ENCODE measurements at regions not wholly inside any gene's neighbourhood (a gene's known extent, or its start where the extent isn't known, plus 50 kb on each side); places are given as distances from the start of the nearest gene placed in this dataset.

GRCh38 chr5:120088412-120088811 is 375.7 kb upstream of the PRR16 start:
- Histone ChIP-seq H3K4me3 (ENCODE audit: low read depth, low read length) (no peak overlapping the region), H3K4me1 (ENCODE audit: control insufficient read depth, insufficient read depth, low read length) (no peaks in the 10 kb centered on the region), H3K27ac (ENCODE audit: extremely low read depth, low read depth, low read length) (no peak overlapping the region), H3K9me3 (ENCODE audit: control insufficient read depth, insufficient read depth, low read depth, low read length) (no peaks in the 10 kb centered on the region), H3K36me3 (ENCODE audit: control insufficient read depth in 2 of 2, insufficient read depth in 1 of 2, low read length in 2 of 2) (no peaks in the 10 kb centered on the region)
- CTCF ChIA-PET: no interaction called here
- TF ChIP-seq ZNF24 (tag by site-specific recombination; IDR thresholded peaks at IDR 0.05): no peak
- TF ChIP-seq HOXC10 (CRISPR knock-in tag; IDR thresholded peaks at IDR 0.05): no peak
- no peak for TF ChIP-seq GFI1B (tag by site-specific recombination; IDR thresholded peaks at IDR 0.05)
- POLR2A ChIA-PET: no interaction called here

DNA sequence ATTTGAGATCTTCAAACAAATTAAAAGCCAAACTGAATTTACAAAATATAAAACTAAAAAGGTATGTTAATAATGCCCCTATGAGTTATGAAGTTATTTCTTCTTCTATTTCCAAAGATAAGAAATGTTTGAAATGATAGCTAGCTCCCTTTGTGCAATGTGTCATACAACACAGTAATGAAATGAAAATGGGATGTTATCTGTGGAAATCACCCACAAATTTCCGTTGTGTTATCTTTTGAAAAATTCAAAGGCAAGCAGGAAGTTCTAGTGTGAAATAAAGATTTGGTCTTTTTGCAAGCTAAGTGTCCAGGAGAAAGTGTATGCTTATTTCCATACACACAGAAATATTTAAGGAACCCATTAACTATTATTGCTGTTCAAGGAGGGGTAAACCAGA is 375.3 kb upstream of the PRR16 start:
- Histone ChIP-seq H3K4me3 (ENCODE audit: low read depth, low read length) (no peak overlapping the region), H3K4me1 (ENCODE audit: control insufficient read depth, insufficient read depth, low read length) (no peaks in the 10 kb centered on the region), H3K36me3 (ENCODE audit: control insufficient read depth in 2 of 2, insufficient read depth in 1 of 2, low read length in 2 of 2) (no peaks in the 10 kb centered on the region), H3K27ac (ENCODE audit: extremely low read depth, low read depth, low read length) (no peak overlapping the region), H3K9me3 (ENCODE audit: control insufficient read depth, insufficient read depth, low read depth, low read length) (no peaks in the 10 kb centered on the region)
- TF ChIP-seq ZNF362 (tag by site-specific recombination; IDR thresholded peaks at IDR 0.05) (no peak), ZBTB48 (tag by site-specific recombination; IDR thresholded peaks at IDR 0.05) (no peak), HOXD13 (CRISPR knock-in tag; IDR thresholded peaks at IDR 0.05; ENCODE audit: borderline replicate concordance) (no peak), GLIS1 (tag by site-specific recombination; IDR thresholded peaks at IDR 0.05) (no peak), PRDM1 (tag by site-specific recombination; IDR thresholded peaks at IDR 0.05) (no peak), SCRT2 (tag by site-specific recombination; IDR thresholded peaks at IDR 0.05) (no peak), WT1 (tag by site-specific recombination; IDR thresholded peaks at IDR 0.05) (no peak), ZNF423 (tag by site-specific recombination; IDR thresholded peaks at IDR 0.05) (no peak), ZNF549 (tag by site-specific recombination; IDR thresholded peaks at IDR 0.05) (no peak), ZNF707 (tag by site-specific recombination; IDR thresholded peaks at IDR 0.05) (no peak), ZNF391 (tag by site-specific recombination; IDR thresholded peaks at IDR 0.05; ENCODE audit: borderline replicate concordance, low read depth) (no peak), ZBTB7A (tag by site-specific recombination; IDR thresholded peaks at IDR 0.05; ENCODE audit: low read depth) (no peak)
- TF ChIP-seq, protein P1, sequence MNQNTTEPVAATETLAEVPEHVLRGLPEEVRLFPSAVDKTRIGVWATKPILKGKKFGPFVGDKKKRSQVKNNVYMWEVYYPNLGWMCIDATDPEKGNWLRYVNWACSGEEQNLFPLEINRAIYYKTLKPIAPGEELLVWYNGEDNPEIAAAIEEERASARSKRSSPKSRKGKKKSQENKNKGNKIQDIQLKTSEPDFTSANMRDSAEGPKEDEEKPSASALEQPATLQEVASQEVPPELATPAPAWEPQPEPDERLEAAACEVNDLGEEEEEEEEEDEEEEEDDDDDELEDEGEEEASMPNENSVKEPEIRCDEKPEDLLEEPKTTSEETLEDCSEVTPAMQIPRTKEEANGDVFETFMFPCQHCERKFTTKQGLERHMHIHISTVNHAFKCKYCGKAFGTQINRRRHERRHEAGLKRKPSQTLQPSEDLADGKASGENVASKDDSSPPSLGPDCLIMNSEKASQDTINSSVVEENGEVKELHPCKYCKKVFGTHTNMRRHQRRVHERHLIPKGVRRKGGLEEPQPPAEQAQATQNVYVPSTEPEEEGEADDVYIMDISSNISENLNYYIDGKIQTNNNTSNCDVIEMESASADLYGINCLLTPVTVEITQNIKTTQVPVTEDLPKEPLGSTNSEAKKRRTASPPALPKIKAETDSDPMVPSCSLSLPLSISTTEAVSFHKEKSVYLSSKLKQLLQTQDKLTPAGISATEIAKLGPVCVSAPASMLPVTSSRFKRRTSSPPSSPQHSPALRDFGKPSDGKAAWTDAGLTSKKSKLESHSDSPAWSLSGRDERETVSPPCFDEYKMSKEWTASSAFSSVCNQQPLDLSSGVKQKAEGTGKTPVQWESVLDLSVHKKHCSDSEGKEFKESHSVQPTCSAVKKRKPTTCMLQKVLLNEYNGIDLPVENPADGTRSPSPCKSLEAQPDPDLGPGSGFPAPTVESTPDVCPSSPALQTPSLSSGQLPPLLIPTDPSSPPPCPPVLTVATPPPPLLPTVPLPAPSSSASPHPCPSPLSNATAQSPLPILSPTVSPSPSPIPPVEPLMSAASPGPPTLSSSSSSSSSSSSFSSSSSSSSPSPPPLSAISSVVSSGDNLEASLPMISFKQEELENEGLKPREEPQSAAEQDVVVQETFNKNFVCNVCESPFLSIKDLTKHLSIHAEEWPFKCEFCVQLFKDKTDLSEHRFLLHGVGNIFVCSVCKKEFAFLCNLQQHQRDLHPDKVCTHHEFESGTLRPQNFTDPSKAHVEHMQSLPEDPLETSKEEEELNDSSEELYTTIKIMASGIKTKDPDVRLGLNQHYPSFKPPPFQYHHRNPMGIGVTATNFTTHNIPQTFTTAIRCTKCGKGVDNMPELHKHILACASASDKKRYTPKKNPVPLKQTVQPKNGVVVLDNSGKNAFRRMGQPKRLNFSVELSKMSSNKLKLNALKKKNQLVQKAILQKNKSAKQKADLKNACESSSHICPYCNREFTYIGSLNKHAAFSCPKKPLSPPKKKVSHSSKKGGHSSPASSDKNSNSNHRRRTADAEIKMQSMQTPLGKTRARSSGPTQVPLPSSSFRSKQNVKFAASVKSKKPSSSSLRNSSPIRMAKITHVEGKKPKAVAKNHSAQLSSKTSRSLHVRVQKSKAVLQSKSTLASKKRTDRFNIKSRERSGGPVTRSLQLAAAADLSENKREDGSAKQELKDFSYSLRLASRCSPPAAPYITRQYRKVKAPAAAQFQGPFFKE (tag by site-specific recombination; IDR thresholded peaks at IDR 0.05; ENCODE audit: borderline replicate concordance): no peak
- ChIA-PET POLR2A (no interaction called here), CTCF (no interaction called here)

GRCh38 chr5:120091376-120091948 is 372.6 kb upstream of the PRR16 start:
- H3K36me3 ChIP-seq (ENCODE audit: control insufficient read depth in 2 of 2, insufficient read depth in 1 of 2, low read length in 2 of 2): no peaks in the 10 kb centered on the region
- no peaks in the 10 kb centered on the region for H3K9me3 ChIP-seq (ENCODE audit: control insufficient read depth, insufficient read depth, low read depth, low read length)
- POLR2A ChIA-PET: no interaction called here
- CTCF ChIA-PET: no interaction called here
- H3K4me3 ChIP-seq (ENCODE audit: low read depth, low read length): no peak overlapping the region
- no peaks in the 10 kb centered on the region for H3K4me1 ChIP-seq (ENCODE audit: control insufficient read depth, insufficient read depth, low read length)
- H3K27ac ChIP-seq (ENCODE audit: extremely low read depth, low read depth, low read length): no peak overlapping the region
- TF ChIP-seq ZBTB44 (tag by site-specific recombination; IDR thresholded peaks at IDR 0.05) (no peak), ZNF600 (tag by site-specific recombination; IDR thresholded peaks at IDR 0.05) (no peak), ZNF18 (tag by site-specific recombination; IDR thresholded peaks at IDR 0.05) (no peak), ZNF449 (tag by site-specific recombination; IDR thresholded peaks at IDR 0.05) (no peak), ZNF626 (tag by site-specific recombination; IDR thresholded peaks at IDR 0.05) (no peak), ZNF175 (tag by site-specific recombination; IDR thresholded peaks at IDR 0.05) (no peak)

All from HEK293 (cell line).